NCI-H187 (cell line): ENCODE measurements at regions not wholly inside any gene's neighbourhood (a gene's known extent, or its start where the extent isn't known, plus 50 kb on each side); places are given as distances from the start of the nearest gene placed in this dataset.

Experiments used
- DNase-seq, 2 experiments: peaks; one replicate each; lab custom pipeline; 2025; lab: John Stamatoyannopoulos, UW

- no peak for DNase-seq
These were observed 65.1 kb downstream of the SLC4A3 start for GRCh38 chr2:219692521-219692920.

GRCh38 chr2:219695145-219695709 lies 67.8 kb downstream of the SLC4A3 start:
- DNase-seq = no peak

GRCh38 chr2:219697811-219698747 lies 70.6 kb downstream of the SLC4A3 start:
- DNase-seq = no peak

GRCh38 chr2:219698748-219699439 lies 71.5 kb downstream of the SLC4A3 start:
- DNase-seq = no peak

- DNase-seq = no peak
These were observed 72.0 kb downstream of the SLC4A3 start for GRCh38 chr2:219699440-219699821.

- no peak for DNase-seq
These were observed 74.6 kb downstream of the SLC4A3 start for GRCh38 chr2:219701847-219702634.

GRCh38 chr2:219702796-219703545 lies 75.5 kb downstream of the SLC4A3 start:
- DNase-seq = no peak

GRCh38 chr2:219704878-219705277 lies 77.4 kb downstream of the SLC4A3 start:
- no peak for DNase-seq

- no peak for DNase-seq
These were observed 79.4 kb downstream of the SLC4A3 start for GRCh38 chr2:219706823-219707281.

GRCh38 chr2:219707496-219708285 lies 80.3 kb downstream of the SLC4A3 start:
- DNase-seq = no peak

GRCh38 chr2:219709331-219709761 lies 81.9 kb downstream of the SLC4A3 start:
- no peak for DNase-seq

GRCh38 chr2:219713110-219713509 lies 85.7 kb downstream of the SLC4A3 start:
- no peak for DNase-seq

GRCh38 chr2:219714681-219715400 lies 87.4 kb downstream of the SLC4A3 start:
- DNase-seq = no peak

GRCh38 chr2:219718066-219718465 lies 90.6 kb downstream of the SLC4A3 start:
- DNase-seq = no peak

GRCh38 chr2:219719521-219719920 lies 92.1 kb downstream of the SLC4A3 start:
- no peak for DNase-seq

- no peak for DNase-seq
These were observed 93.5 kb downstream of the SLC4A3 start for GRCh38 chr2:219720956-219721355.

GRCh38 chr2:219722276-219722879 lies 94.9 kb downstream of the SLC4A3 start:
- no peak for DNase-seq

- no peak for DNase-seq
These were observed 95.9 kb downstream of the SLC4A3 start for GRCh38 chr2:219723311-219723710.

GRCh38 chr2:219724628-219725027 lies 97.2 kb downstream of the SLC4A3 start:
- no peak for DNase-seq
